ENCODE measurements at regions not wholly inside any gene's neighbourhood (a gene's known extent, or its start where the extent isn't known, plus 50 kb on each side); places are given as distances from the start of the nearest gene placed in this dataset.
"Not testable (repeated sequence)": the region's sequence is repeated elsewhere in the genome, so short reads cannot be mapped to it uniquely, and the experiment has no call there.

GRCh38 chr5:19285286-19285685, 702.7 kb downstream of the CDH18 start:
- no peaks in the 10 kb centered on the region for H3K36me3 Mint-ChIP-seq
- H3K4me3 Mint-ChIP-seq: no peak overlapping the region
- no peaks in the 10 kb centered on the region for H3K4me1 Mint-ChIP-seq (ENCODE audit: unreplicated experiment)
- DNase-seq (ENCODE audit: extremely low spot score, unreplicated experiment): no peak
- peaks cover 13% of the 10 kb centered on the region for H3K9me3 Mint-ChIP-seq
- TF ChIP-seq CTCF (conservative IDR thresholded peaks at IDR 0.05): no peak
- no peak overlapping the region for H3K27ac Mint-ChIP-seq
- no peaks in the 10 kb centered on the region for H3K27me3 Mint-ChIP-seq

GRCh38 chr5:19287548-19288277, 700.3 kb downstream of the CDH18 start:
- not testable (repeated sequence) for H3K27ac Mint-ChIP-seq; H3K4me1 Mint-ChIP-seq (ENCODE audit: unreplicated experiment); H3K36me3 Mint-ChIP-seq; H3K4me3 Mint-ChIP-seq; DNase-seq (ENCODE audit: extremely low spot score, unreplicated experiment); H3K27me3 Mint-ChIP-seq
- H3K9me3 Mint-ChIP-seq: peaks cover 11% of the 10 kb centered on the region

- H3K27ac Mint-ChIP-seq; H3K27me3 Mint-ChIP-seq; DNase-seq (ENCODE audit: extremely low spot score, unreplicated experiment); H3K36me3 Mint-ChIP-seq; H3K9me3 Mint-ChIP-seq; H3K4me1 Mint-ChIP-seq (ENCODE audit: unreplicated experiment); H3K4me3 Mint-ChIP-seq: not testable (repeated sequence)
These were observed 699.7 kb downstream of the CDH18 start for GRCh38 chr5:19288311-19288710.

GRCh38 chr5:19297934-19298333, 690.1 kb downstream of the CDH18 start:
- H3K36me3 Mint-ChIP-seq: no peaks in the 10 kb centered on the region
- no peaks in the 10 kb centered on the region for H3K4me1 Mint-ChIP-seq (ENCODE audit: unreplicated experiment)
- no peak for TF ChIP-seq CTCF (conservative IDR thresholded peaks at IDR 0.05)
- no peak overlapping the region for H3K27ac Mint-ChIP-seq
- no peak overlapping the region for H3K4me3 Mint-ChIP-seq
- no peaks in the 10 kb centered on the region for H3K9me3 Mint-ChIP-seq
- no peaks in the 10 kb centered on the region for H3K27me3 Mint-ChIP-seq
- no peak for DNase-seq (ENCODE audit: extremely low spot score, unreplicated experiment)

GRCh38 chr5:19301271-19301670, 686.7 kb downstream of the CDH18 start:
- TF ChIP-seq CTCF (conservative IDR thresholded peaks at IDR 0.05): no peak

GRCh38 chr5:19314840-19315239, 673.2 kb downstream of the CDH18 start:
- Mint-ChIP-seq H3K27ac (peak overlapping the region; percentile 42), H3K4me3 (no peak overlapping the region), H3K27me3 (no peaks in the 10 kb centered on the region), H3K36me3 (no peaks in the 10 kb centered on the region), H3K4me1 (ENCODE audit: unreplicated experiment) (no peaks in the 10 kb centered on the region), H3K9me3 (peaks cover 5% of the 10 kb centered on the region)
- TF ChIP-seq CTCF (conservative IDR thresholded peaks at IDR 0.05): peak; percentile 34
- no peak for DNase-seq (ENCODE audit: extremely low spot score, unreplicated experiment)

More at GRCh38 chr5:19301271-19301670, 686.7 kb downstream of the CDH18 start:
- DNase-seq (ENCODE audit: extremely low spot score, unreplicated experiment): no peak
- Mint-ChIP-seq H3K4me1 (ENCODE audit: unreplicated experiment) (no peaks in the 10 kb centered on the region), H3K27ac (no peak overlapping the region), H3K27me3 (no peaks in the 10 kb centered on the region), H3K9me3 (no peaks in the 10 kb centered on the region), H3K36me3 (no peaks in the 10 kb centered on the region), H3K4me3 (no peak overlapping the region)
